ENCODE measurements at regions not wholly inside any gene's neighbourhood (a gene's known extent, or its start where the extent isn't known, plus 50 kb on each side); places are given as distances from the start of the nearest gene placed in this dataset.

GRCh38 chr6:119446115-119446554, 96.6 kb upstream of the MAN1A1 start:
- TF ChIP-seq CTCF (IDR thresholded peaks at IDR 0.05) (no peak), POLR2AphosphoS5 (IDR thresholded peaks at IDR 0.05; ENCODE audit: low read depth, low read length) (no peak), REST (IDR thresholded peaks at IDR 0.05; ENCODE audit: insufficient read depth in 1 of 2, low read depth in 2 of 2, low read length in 1 of 2) (no peak), SIN3A (IDR thresholded peaks at IDR 0.05; ENCODE audit: borderline replicate concordance, insufficient read depth, low read depth, low read length) (no peak)
